ENCODE measurements at regions not wholly inside any gene's neighbourhood (a gene's known extent, or its start where the extent isn't known, plus 50 kb on each side); places are given as distances from the start of the nearest gene placed in this dataset.

DNA sequence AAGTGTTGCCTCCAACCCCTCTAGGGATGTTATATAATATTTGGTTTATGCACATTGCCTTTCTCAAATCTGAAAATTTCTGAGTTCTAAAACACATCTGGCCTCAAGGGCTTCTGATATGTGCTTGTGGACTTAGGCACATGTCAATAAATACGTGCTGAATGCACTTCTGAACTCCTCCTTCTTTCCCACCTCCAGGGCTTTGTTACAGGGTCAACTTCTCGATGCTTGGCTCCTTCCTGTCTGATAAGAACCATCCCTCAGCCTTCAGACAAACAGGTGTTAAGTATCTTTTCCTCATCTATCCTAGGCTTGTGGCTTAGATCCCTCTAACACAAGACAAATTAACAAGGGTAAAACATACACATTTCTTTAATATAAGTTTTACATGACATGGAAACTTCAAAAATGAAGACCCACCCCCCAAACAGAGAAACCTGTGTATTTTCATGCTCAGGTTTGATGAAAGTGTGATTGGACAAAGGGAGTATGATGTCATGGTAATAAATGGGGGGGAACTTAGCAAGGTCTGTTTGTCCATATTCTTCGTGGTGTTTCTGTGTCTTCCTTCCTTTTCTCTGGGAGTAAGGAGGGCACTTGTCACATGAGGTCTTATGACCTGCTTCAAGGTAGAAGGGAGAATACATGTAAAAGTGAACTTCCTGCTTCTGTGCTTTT, 326.9 kb downstream of the CD83 start:
- no peak for DNase-seq

DNA sequence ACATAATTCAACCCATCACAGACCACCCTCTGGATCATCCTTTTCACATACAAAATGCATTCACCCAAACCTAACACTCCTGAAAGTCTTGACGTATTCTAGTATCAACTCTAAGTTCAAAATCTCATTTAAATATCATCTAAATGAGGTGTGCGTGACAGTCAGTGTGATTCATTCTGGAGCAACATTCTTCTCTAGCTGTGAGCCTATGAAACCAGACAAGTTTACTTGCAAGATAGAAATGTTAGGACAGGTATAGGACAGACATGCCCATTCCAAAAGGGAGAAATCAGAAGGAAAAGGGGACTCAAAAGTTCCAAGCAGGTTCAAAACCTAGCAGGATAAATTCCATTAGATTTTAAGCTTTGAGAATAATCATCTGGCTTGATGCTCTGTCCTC, 329.7 kb downstream of the CD83 start:
- DNase-seq: no peak

DNA sequence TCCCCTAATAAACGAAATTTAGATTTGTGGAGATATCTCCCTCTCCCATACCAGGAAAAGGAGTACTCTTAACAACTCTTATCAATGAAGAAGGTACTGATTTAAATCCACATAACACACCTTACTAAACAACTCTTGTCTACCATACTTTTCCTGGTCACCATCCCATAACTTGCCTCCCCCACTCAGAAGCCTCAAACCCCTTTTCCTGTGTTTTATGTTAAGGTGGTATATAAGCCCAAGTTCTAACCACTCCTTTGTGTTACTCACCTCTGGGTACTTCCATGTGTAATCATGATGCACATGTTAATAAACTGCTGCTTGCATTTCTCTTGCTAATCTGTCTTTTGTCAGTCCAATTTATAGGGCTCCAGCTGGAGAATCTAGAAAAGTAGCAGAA, 330.7 kb downstream of the CD83 start:
- DNase-seq: no peak

GRCh38 chr6:14450133-14450504, 332.5 kb downstream of the CD83 start:
- DNase-seq: no peak

- no peak for DNase-seq
These were observed 333.0 kb downstream of the CD83 start for GRCh38 chr6:14450578-14450977.

GRCh38 chr6:14451594-14452374, 334.2 kb downstream of the CD83 start:
- no peak for DNase-seq

GRCh38 chr6:14452567-14453527, 335.3 kb downstream of the CD83 start:
- DNase-seq: no peak

- DNase-seq: no peak
These were observed 336.3 kb downstream of the CD83 start for GRCh38 chr6:14453712-14454472.

DNA sequence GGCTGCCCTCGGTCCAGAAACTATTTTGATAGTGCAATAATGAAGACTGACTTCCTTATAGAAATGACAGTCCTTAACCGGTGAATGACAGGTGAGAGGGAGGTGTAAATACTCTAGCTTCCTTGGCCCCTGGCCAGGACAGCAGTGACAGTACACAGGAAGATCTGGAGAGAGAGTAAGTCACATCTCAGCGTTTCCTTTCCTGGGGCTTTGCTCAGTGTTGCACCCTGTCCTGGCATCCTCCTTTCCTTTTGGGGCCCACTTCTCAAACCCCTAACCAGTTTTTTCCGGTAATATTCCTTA, 336.9 kb downstream of the CD83 start:
- no peak for DNase-seq

GRCh38 chr6:14455427-14455826, 337.9 kb downstream of the CD83 start:
- no peak for DNase-seq

DNA sequence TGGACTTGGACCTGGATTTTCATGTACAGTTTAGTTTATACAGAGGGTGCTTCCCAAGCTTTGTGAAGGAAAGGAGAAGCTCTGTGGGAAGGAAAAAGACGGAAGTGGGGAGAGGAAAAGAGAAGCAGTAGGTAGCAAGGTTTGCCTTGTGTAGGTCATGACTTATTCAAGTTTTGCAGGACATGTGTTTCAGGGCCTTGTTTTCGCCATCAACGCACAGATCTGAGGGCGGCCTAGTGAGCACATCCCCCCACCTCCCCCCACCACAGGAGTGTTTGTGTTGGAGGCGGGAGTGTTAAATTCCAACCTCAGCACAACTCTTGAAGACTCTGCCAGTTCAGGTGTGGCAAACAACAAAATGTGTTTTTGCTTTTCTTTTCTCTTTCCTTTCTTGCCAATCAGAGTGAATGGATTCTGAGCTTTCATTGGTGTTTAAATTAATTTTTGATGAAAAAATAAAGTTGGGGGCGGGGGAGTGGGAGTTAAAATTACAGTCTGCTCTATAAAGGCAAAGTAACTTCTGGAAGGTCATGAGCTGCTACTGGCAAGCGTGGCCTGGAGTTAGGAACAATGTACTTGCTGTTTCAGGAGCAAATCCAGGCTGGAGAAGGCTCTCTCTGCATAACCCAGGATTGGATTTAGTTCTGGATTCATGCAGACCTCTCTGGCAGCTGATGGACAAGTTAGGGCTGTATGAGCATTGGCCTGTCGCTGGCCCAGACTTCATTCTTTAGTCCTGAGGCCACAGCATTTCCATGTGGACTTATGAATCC, 338.5 kb downstream of the CD83 start:
- DNase-seq: no peak

- no peak for DNase-seq
These were observed 339.4 kb downstream of the CD83 start for GRCh38 chr6:14456941-14457340.

DNA sequence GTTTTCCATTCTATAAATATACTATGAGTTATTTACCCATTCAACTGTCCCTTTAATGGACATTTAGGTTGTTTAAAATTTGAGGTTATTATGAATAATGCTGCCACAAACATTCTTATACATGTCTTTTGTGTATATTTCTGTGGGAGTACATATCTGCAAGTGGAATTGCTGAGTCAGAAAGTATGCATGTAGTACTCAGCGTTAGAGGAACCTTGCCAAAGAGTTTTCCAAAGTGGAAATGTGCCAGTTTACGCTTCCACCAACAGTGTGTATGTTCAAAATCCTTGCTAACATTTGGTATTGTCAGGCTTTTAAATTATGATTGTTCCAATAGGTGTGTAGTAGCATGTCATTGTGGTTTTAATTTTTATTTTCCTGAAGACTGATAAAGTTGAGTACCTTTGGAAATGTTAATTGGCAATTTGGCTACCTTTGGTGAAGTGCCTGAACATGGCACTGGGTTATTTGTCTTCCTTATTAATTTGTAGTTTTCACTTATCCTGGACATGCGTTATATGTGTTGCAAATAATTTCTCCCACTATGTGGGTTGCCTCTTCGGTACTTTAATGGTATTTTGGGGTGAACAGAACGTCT, 341.2 kb downstream of the CD83 start:
- no peak for DNase-seq

- DNase-seq: no peak
These were observed 341.7 kb downstream of the CD83 start for GRCh38 chr6:14459315-14459714.

DNA sequence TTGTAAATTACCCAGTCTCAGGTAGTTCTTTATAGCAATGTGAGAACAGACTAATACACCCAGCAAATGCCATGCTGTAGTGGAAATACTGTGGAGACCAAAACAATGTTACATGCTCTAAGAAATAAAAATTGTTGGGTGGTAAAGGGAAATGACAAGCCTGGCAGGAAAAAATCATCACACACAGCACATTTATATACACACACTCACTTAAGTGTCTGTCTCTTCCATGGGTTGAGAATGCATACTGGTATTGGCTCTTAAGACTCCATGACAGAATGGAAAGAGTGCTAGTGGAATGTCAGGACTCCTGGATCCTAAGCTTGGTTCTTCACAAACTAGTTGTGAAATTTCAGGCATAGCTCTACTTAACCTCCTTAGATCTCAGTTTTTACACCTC, 343.0 kb downstream of the CD83 start:
- DNase-seq: no peak

GRCh38 chr6:14462135-14462534, 344.6 kb downstream of the CD83 start:
- DNase-seq: no peak

DNA sequence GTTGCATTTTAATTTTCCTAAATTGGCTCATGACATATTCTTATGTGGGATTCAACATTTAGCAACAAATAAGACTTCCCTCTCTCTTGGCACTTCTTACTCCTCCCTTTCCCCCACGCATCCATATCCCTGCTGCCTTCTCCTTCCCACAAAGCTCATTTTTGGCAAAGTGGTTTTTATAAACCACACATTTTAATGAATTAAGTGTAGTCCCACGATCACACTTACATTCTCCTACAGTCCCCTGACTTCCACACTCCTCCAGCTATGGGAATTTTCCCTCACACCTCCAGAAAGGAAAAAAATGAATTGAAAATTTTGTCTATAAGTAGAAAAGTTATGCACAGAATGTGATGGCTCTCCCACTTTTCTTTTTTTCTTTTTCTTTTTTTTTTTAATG, 345.0 kb downstream of the CD83 start:
- no peak for DNase-seq

- DNase-seq: no peak
These were observed 345.5 kb downstream of the CD83 start for GRCh38 chr6:14463110-14463509.

DNA sequence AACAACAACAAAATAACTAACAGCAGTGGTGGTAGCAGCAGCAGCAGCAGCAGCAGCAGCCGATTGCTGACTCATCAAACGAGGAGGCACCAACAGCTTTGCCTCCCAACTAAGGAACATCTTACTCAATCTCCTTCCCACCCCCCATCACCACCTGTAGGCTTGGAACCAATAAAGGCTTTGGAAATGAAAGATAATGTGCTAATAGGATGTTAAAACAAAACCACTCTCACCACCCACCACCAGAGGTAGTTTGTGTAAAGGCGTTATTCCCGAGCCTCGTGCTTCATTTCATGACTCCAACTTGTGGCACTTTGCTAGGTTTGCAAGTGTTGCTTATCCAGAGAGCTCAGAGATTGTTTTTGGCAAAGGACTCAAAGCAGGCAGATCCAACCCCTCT, 346.5 kb downstream of the CD83 start:
- no peak for DNase-seq

- no peak for DNase-seq
These were observed 347.1 kb downstream of the CD83 start for GRCh38 chr6:14464716-14465115.

- DNase-seq: no peak
These were observed 348.7 kb downstream of the CD83 start for GRCh38 chr6:14466278-14466677.

GRCh38 chr6:14467591-14467990, 350.0 kb downstream of the CD83 start:
- no peak for DNase-seq
